Nephron progenitor cell (in vitro differentiated cells): ENCODE measurements at regions not wholly inside any gene's neighbourhood (a gene's known extent, or its start where the extent isn't known, plus 50 kb on each side); places are given as distances from the start of the nearest gene placed in this dataset.

Experiments used
- DNase-seq: peaks from one replicate; pipeline ENCODE4 v3.0.0; 2021
- H3K27ac Mint-ChIP-seq: 2 replicates; pipeline ENCODE4 v1.8.0; 2021; ENCODE audit warnings: mild to moderate bottlenecking, moderate library complexity, mixed read lengths
- H3K27me3 Mint-ChIP-seq: 2 replicates; pipeline ENCODE4 v1.8.0; 2021; ENCODE audit warnings: mild to moderate bottlenecking, low read depth, mixed read lengths; ENCODE audit not compliant: poor library complexity
- H3K36me3 Mint-ChIP-seq: 2 replicates; pipeline ENCODE4 v1.8.0; 2021; ENCODE audit warnings: low read depth, mixed read lengths
- H3K4me1 Mint-ChIP-seq: 2 replicates; pipeline ENCODE4 v1.8.0; 2021; ENCODE audit warnings: mixed read lengths
- H3K4me3 Mint-ChIP-seq: 2 replicates; pipeline ENCODE4 v1.8.0; 2021; ENCODE audit warnings: mild to moderate bottlenecking, moderate library complexity, mixed read lengths
- H3K9me3 Mint-ChIP-seq: 2 replicates; pipeline ENCODE4 v1.8.0; 2021; ENCODE audit warnings: mild to moderate bottlenecking, moderate library complexity, mixed read lengths
- TF ChIP-seq, protein P1 (sequence below): fragments of 200-600 bp; sonication (generic); IDR thresholded peaks from 2 replicates; pipeline ENCODE4 v1.5.0; 2021; ENCODE audit warnings: antibody characterized with exemption

GRCh38 chr6:4327841-4328240 lies 192.5 kb upstream of the ECI2 start:
- TF ChIP-seq, protein P1, sequence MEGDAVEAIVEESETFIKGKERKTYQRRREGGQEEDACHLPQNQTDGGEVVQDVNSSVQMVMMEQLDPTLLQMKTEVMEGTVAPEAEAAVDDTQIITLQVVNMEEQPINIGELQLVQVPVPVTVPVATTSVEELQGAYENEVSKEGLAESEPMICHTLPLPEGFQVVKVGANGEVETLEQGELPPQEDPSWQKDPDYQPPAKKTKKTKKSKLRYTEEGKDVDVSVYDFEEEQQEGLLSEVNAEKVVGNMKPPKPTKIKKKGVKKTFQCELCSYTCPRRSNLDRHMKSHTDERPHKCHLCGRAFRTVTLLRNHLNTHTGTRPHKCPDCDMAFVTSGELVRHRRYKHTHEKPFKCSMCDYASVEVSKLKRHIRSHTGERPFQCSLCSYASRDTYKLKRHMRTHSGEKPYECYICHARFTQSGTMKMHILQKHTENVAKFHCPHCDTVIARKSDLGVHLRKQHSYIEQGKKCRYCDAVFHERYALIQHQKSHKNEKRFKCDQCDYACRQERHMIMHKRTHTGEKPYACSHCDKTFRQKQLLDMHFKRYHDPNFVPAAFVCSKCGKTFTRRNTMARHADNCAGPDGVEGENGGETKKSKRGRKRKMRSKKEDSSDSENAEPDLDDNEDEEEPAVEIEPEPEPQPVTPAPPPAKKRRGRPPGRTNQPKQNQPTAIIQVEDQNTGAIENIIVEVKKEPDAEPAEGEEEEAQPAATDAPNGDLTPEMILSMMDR = no peak
- Mint-ChIP-seq H3K9me3 (peaks cover 16% of the 10 kb centered on the region), H3K4me3 (no peak overlapping the region), H3K36me3 (no peaks in the 10 kb centered on the region), H3K27me3 (peaks cover 4% of the 10 kb centered on the region), H3K27ac (no peak overlapping the region), H3K4me1 (no peaks in the 10 kb centered on the region)
- no peak for DNase-seq

DNA sequence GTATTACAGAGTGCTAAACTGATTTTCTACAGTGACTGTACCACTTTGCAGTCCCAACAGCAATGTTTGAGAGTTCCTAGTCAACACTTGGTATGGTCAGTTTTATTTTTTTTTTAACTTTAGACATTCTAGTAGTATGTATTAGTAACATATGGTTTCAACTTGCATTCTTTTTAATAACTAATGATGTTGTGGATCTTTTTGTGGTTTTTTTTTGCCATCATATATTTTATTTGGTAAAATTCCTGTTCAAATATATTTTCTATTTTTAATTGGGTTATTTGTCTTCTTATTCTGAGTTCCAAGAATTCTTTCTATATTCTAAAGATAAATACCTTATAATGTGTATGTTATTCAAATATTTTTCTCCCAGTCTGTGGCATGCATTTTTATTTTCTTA lies 189.4 kb upstream of the ECI2 start:
- Mint-ChIP-seq H3K27ac (no peak overlapping the region), H3K4me3 (no peak overlapping the region), H3K9me3 (peaks cover 11% of the 10 kb centered on the region), H3K36me3 (no peaks in the 10 kb centered on the region), H3K4me1 (no peaks in the 10 kb centered on the region), H3K27me3 (peaks cover 4% of the 10 kb centered on the region)
- TF ChIP-seq, protein P1 = no peak
- no peak for DNase-seq

DNA sequence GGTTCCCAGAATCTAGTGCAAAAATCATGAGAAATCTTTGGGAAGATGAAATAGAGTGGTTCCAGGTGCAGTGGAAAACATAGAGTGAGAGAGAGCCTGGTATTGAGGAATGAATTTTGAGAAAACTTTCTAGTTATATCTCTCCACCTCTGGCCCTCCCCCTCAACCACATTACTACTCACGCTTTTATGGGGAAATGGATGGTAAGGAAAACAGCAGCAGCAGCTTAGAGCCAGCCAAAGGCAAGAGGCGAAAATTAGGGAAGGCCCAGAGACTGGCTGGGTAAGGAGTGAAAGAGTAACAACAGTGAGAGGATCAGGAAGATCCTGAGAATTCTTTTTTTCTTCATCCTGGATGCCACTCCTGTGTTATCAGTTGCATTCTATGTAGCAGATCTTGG lies 187.9 kb upstream of the ECI2 start:
- TF ChIP-seq, protein P1 = no peak
- Mint-ChIP-seq H3K9me3 (peaks cover 10% of the 10 kb centered on the region), H3K4me1 (no peaks in the 10 kb centered on the region), H3K36me3 (no peaks in the 10 kb centered on the region), H3K4me3 (no peak overlapping the region), H3K27ac (no peak overlapping the region), H3K27me3 (peaks cover 4% of the 10 kb centered on the region)
- DNase-seq = no peak

DNA sequence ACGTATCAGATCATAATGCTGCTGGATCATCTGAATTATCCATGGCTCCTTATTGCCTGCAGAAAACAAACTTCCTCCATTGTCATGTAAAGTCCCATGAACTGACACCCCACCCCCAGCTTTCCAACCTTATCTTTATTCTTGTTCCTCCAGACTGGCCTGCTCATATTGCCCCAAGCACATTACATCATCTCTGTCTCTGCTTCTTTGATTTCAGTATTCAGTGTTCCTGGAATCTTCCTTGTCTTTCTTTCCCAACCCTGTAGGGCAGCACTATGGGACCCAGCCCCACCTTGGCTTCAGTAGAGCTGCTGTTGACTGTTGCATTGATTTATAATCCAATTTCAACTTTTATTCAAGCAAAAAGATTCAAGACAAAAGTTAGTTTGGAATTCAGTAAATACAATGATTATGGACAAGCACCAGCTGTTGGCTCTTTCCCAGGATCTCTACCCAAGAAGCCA lies 187.5 kb upstream of the ECI2 start:
- Mint-ChIP-seq H3K4me1 (no peaks in the 10 kb centered on the region), H3K27me3 (peaks cover 2% of the 10 kb centered on the region), H3K36me3 (no peaks in the 10 kb centered on the region), H3K4me3 (no peak overlapping the region), H3K9me3 (peaks cover 14% of the 10 kb centered on the region), H3K27ac (no peak overlapping the region)
- TF ChIP-seq, protein P1 = no peak
- DNase-seq = no peak

GRCh38 chr6:4322134-4322845 lies 186.9 kb upstream of the ECI2 start:
- DNase-seq = no peak
- H3K9me3 Mint-ChIP-seq = peaks cover 15% of the 10 kb centered on the region
- no peaks in the 10 kb centered on the region for H3K36me3 Mint-ChIP-seq
- no peaks in the 10 kb centered on the region for H3K27me3 Mint-ChIP-seq
- H3K27ac Mint-ChIP-seq = no peak overlapping the region
- H3K4me3 Mint-ChIP-seq = no peak overlapping the region
- peaks cover 1% of the 10 kb centered on the region for H3K4me1 Mint-ChIP-seq
- TF ChIP-seq, protein P1 = no peak

DNA sequence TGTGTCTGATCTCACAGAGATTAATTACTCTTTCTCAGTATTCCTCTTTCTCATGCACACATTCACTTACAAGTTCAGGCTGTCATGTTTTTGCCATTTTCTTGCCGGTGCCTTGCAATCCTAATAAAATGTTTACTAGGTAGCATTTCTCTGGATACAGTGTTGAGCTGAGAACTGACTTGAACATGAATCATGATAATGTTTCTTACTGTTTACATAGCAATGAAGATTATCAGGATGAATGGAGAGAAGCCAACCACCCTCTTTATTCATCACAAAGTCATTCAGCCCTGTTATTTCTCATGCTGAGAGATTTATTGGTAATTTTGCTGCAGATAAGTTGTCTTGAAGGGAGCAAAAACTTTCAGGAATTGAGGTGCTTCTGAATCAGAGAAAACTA lies 185.5 kb upstream of the ECI2 start:
- Mint-ChIP-seq H3K9me3 (peaks cover 12% of the 10 kb centered on the region), H3K27me3 (no peaks in the 10 kb centered on the region), H3K4me3 (no peak overlapping the region), H3K36me3 (peaks cover under 1% of the 10 kb centered on the region), H3K27ac (no peak overlapping the region), H3K4me1 (peaks cover 15% of the 10 kb centered on the region)
- TF ChIP-seq, protein P1 = no peak
- DNase-seq = no peak
